ENCODE measurements at regions not wholly inside any gene's neighbourhood (a gene's known extent, or its start where the extent isn't known, plus 50 kb on each side); places are given as distances from the start of the nearest gene placed in this dataset.

GRCh38 chr2:54385271-54385670 is 70.9 kb upstream of the SPTBN1 start:
- intact Hi-C loops (cut with micrococcal nuclease): no loop called here
- Histone ChIP-seq H3K9me3 (replicated peaks) (no peaks in the 10 kb centered on the region), H3K4me1 (peaks cover 51% of the 10 kb centered on the region), H3K4me3 (no peak overlapping the region), H3K36me3 (no peaks in the 10 kb centered on the region), H3K27me3 (ENCODE audit: low read depth) (no peaks in the 10 kb centered on the region), H3K27ac (replicated peaks) (peak overlapping the region; percentile 89)
- DNase-seq: no peak
- no peak for TF ChIP-seq CTCF (IDR thresholded peaks at IDR 0.05; ENCODE audit: borderline replicate concordance)

GRCh38 chr2:54386585-54386984 is 69.5 kb upstream of the SPTBN1 start:
- H3K27ac ChIP-seq (replicated peaks): peak overlapping the region; percentile 89
- intact Hi-C loops (cut with micrococcal nuclease): no loop called here

GRCh38 chr2:54387059-54387991 is 68.8 kb upstream of the SPTBN1 start:
- H3K4me1 ChIP-seq: peaks cover 71% of the 10 kb centered on the region
- DNase-seq: peak; percentile 74

More at GRCh38 chr2:54386585-54386984, 69.5 kb upstream of the SPTBN1 start:
- no peaks in the 10 kb centered on the region for H3K36me3 ChIP-seq
- TF ChIP-seq CTCF (IDR thresholded peaks at IDR 0.05; ENCODE audit: borderline replicate concordance): no peak
- H3K4me3 ChIP-seq: no peak overlapping the region
- no peak for DNase-seq
- peaks cover 64% of the 10 kb centered on the region for H3K4me1 ChIP-seq
- no peaks in the 10 kb centered on the region for H3K9me3 ChIP-seq (replicated peaks)
- H3K27me3 ChIP-seq (ENCODE audit: low read depth): no peaks in the 10 kb centered on the region

GRCh38 chr2:54388076-54388475 is 68.1 kb upstream of the SPTBN1 start:
- no peak for TF ChIP-seq CTCF (IDR thresholded peaks at IDR 0.05; ENCODE audit: borderline replicate concordance)
- peak overlapping the region; percentile 89 for H3K27ac ChIP-seq (replicated peaks)
- no peaks in the 10 kb centered on the region for H3K36me3 ChIP-seq
- no peaks in the 10 kb centered on the region for H3K9me3 ChIP-seq (replicated peaks)
- H3K27me3 ChIP-seq (ENCODE audit: low read depth): no peaks in the 10 kb centered on the region
- H3K4me3 ChIP-seq: no peak overlapping the region
- intact Hi-C loops (cut with micrococcal nuclease): no loop called here
- no peak for DNase-seq
- peaks cover 71% of the 10 kb centered on the region for H3K4me1 ChIP-seq

More at GRCh38 chr2:54387059-54387991, 68.8 kb upstream of the SPTBN1 start:
- Histone ChIP-seq H3K27ac (replicated peaks) (peak overlapping the region; percentile 89), H3K9me3 (replicated peaks) (no peaks in the 10 kb centered on the region), H3K36me3 (no peaks in the 10 kb centered on the region), H3K27me3 (ENCODE audit: low read depth) (no peaks in the 10 kb centered on the region), H3K4me3 (no peak overlapping the region)
- TF ChIP-seq CTCF (IDR thresholded peaks at IDR 0.05; ENCODE audit: borderline replicate concordance): peak; percentile 50
- intact Hi-C loops (cut with micrococcal nuclease): no loop called here

GRCh38 chr2:54392555-54393324 is 63.4 kb upstream of the SPTBN1 start:
- H3K4me3 ChIP-seq: no peak overlapping the region
- no peak for DNase-seq
- no peaks in the 10 kb centered on the region for H3K27me3 ChIP-seq (ENCODE audit: low read depth)
- no peak for TF ChIP-seq CTCF (IDR thresholded peaks at IDR 0.05; ENCODE audit: borderline replicate concordance)
- intact Hi-C loops (cut with micrococcal nuclease): no loop called here
- no peaks in the 10 kb centered on the region for H3K36me3 ChIP-seq
- peaks cover 50% of the 10 kb centered on the region for H3K4me1 ChIP-seq
- no peak overlapping the region for H3K27ac ChIP-seq (replicated peaks)
- no peaks in the 10 kb centered on the region for H3K9me3 ChIP-seq (replicated peaks)
